H9 (cell line): ENCODE measurements at regions not wholly inside any gene's neighbourhood (a gene's known extent, or its start where the extent isn't known, plus 50 kb on each side); places are given as distances from the start of the nearest gene placed in this dataset.

Source experiments
- DNase-seq: peaks from one replicate; pipeline ENCODE4 v3.0.0-alpha.2; 2017
- H2AFZ ChIP-seq: one replicate; pipeline ENCODE4 v1.6.1; 2013; ENCODE audit warnings: mild to moderate bottlenecking, low read length, control low read depth, moderate library complexity
- H2AK5ac ChIP-seq: 2 replicates; pipeline ENCODE4 v1.6.1; 2013; ENCODE audit warnings: low read length, control low read depth, mixed read lengths; ENCODE audit not compliant: insufficient read length
- H2BK120ac ChIP-seq: one replicate; pipeline ENCODE4 v1.6.1; 2013; ENCODE audit warnings: low read depth, mild to moderate bottlenecking, low read length, control low read depth, inconsistent platforms; ENCODE audit not compliant: poor library complexity, severe bottlenecking
- H2BK12ac ChIP-seq: 2 replicates; pipeline ENCODE4 v1.6.1; 2013; ENCODE audit warnings: low read length, control low read depth, mixed read lengths, low read depth; ENCODE audit not compliant: insufficient read length
- H2BK15ac ChIP-seq: 2 replicates; pipeline ENCODE4 v1.6.1; 2013; ENCODE audit warnings: low read depth, low read length, control low read depth
- H2BK20ac ChIP-seq: one replicate; pipeline ENCODE4 v1.6.1; 2013; ENCODE audit warnings: low read depth, mild to moderate bottlenecking, low read length, control low read depth, inconsistent platforms; ENCODE audit not compliant: poor library complexity, severe bottlenecking
- H2BK5ac ChIP-seq: 2 replicates; pipeline ENCODE4 v1.6.1; 2013; ENCODE audit warnings: low read length, control low read depth, mixed read lengths; ENCODE audit not compliant: insufficient read length
- H3K14ac ChIP-seq: 2 replicates; pipeline ENCODE4 v1.6.1; 2013; ENCODE audit warnings: low read length, control low read depth; ENCODE audit not compliant: insufficient read depth
- H3K18ac ChIP-seq: 2 replicates; pipeline ENCODE4 v1.6.1; 2013; ENCODE audit warnings: low read depth, mild to moderate bottlenecking, mixed read lengths, low read length, control low read depth; ENCODE audit not compliant: insufficient read length
- H3K23ac ChIP-seq: 2 replicates; pipeline ENCODE4 v1.6.1; 2013; ENCODE audit warnings: low read length, control low read depth, mixed read lengths, low read depth; ENCODE audit not compliant: insufficient read length
- H3K23me2 ChIP-seq: 2 replicates; pipeline ENCODE4 v1.6.1; 2013; ENCODE audit warnings: low read depth, mild to moderate bottlenecking, mixed read lengths, low read length, control low read depth; ENCODE audit not compliant: insufficient read length, poor library complexity, severe bottlenecking
- H3K27ac ChIP-seq: 2 replicates; pipeline ENCODE4 v1.5.1; 2013; ENCODE audit warnings: low read length, control low read depth, mixed read lengths, low read depth; ENCODE audit not compliant: insufficient read length
- H3K27me3 ChIP-seq: 2 replicates; pipeline ENCODE4 v1.6.1; 2013; ENCODE audit warnings: low read length, control low read depth, inconsistent platforms; ENCODE audit not compliant: insufficient read depth
- H3K4ac ChIP-seq: 2 replicates; pipeline ENCODE4 v1.6.1; 2013; ENCODE audit warnings: low read depth, mild to moderate bottlenecking, control low read depth, inconsistent platforms, low read length, moderate library complexity
- H3K4me1 ChIP-seq: 2 replicates; pipeline ENCODE4 v1.6.1; 2013; ENCODE audit warnings: low read length, control low read depth, inconsistent platforms; ENCODE audit not compliant: insufficient read depth
- H3K4me2 ChIP-seq: 2 replicates; pipeline ENCODE4 v1.6.1; 2013; ENCODE audit warnings: low read length, control low read depth, mixed read lengths; ENCODE audit not compliant: insufficient read length, insufficient read depth
- H3K56ac ChIP-seq: 2 replicates; pipeline ENCODE4 v1.6.1; 2013; ENCODE audit warnings: low read depth, mild to moderate bottlenecking, mixed read lengths, low read length, control low read depth; ENCODE audit not compliant: insufficient read length
- H3K79me1 ChIP-seq: 2 replicates; pipeline ENCODE4 v1.6.1; 2013; ENCODE audit warnings: low read depth, mild to moderate bottlenecking, moderate library complexity, low read length, control low read depth, inconsistent platforms; ENCODE audit not compliant: insufficient read depth, poor library complexity, severe bottlenecking
- H3K79me2 ChIP-seq: 2 replicates; pipeline ENCODE4 v1.6.1; 2013; ENCODE audit warnings: low read length, control low read depth, inconsistent platforms; ENCODE audit not compliant: insufficient read depth
- H3K9ac ChIP-seq: 2 replicates; pipeline ENCODE4 v1.6.1; 2013; ENCODE audit warnings: low read length, control low read depth, mixed read lengths; ENCODE audit not compliant: insufficient read length; ENCODE audit errors: extremely low read depth
- H3K9me3 ChIP-seq: one replicate; pipeline ENCODE4 v1.6.1; 2013; ENCODE audit warnings: low read depth, low read length, inconsistent platforms; ENCODE audit not compliant: control insufficient read depth
- H3T11ph ChIP-seq: one replicate; pipeline ENCODE4 v1.6.1; 2013; ENCODE audit warnings: mild to moderate bottlenecking, low read length, control low read depth, inconsistent platforms
- H4K20me1 ChIP-seq: one replicate; pipeline ENCODE4 v1.6.1; 2013; ENCODE audit not compliant: control insufficient read depth, insufficient read length, insufficient read depth
- H4K5ac ChIP-seq: 2 replicates; pipeline ENCODE4 v1.6.1; 2013; ENCODE audit warnings: low read depth, mild to moderate bottlenecking, mixed read lengths, low read length, control low read depth; ENCODE audit not compliant: insufficient read length
- H4K8ac ChIP-seq: replicated peaks from 2 replicates; pipeline ENCODE4 v1.6.1; 2013; ENCODE audit warnings: low read length, control low read depth, mixed read lengths, low read depth; ENCODE audit not compliant: insufficient read length
- H4K91ac ChIP-seq: 2 replicates; pipeline ENCODE4 v1.6.1; 2013; ENCODE audit warnings: low read depth, mild to moderate bottlenecking, moderate library complexity, mixed read lengths, low read length, control low read depth; ENCODE audit not compliant: insufficient read length
- H3K27ac Mint-ChIP-seq, 3 experiments: 2 replicates in 2 of 3; 3 replicates in 1 of 3; pipeline ENCODE4 v1.8.0; 2020 to 2021; ENCODE audit warnings: mixed read lengths in 3 of 3, mild to moderate bottlenecking in 1 of 3, moderate library complexity in 1 of 3
- H3K27me3 Mint-ChIP-seq: 2 replicates; pipeline ENCODE4 v1.8.0; 2021; ENCODE audit warnings: low read depth, mild to moderate bottlenecking, moderate library complexity, mixed read lengths
- H3K36me3 Mint-ChIP-seq, 3 experiments: 2 replicates in 2 of 3; 3 replicates in 1 of 3; pipeline ENCODE4 v1.8.0; 2020 to 2021; ENCODE audit warnings: low read depth in 3 of 3, mixed read lengths in 3 of 3; ENCODE audit not compliant: insufficient read depth in 1 of 3
- H3K4me1 Mint-ChIP-seq, 2 experiments: 2 replicates each; pipeline ENCODE4 v1.8.0; 2020; ENCODE audit warnings: mixed read lengths in 2 of 2
- H3K4me3 Mint-ChIP-seq, 2 experiments: 2 replicates in 1 of 2; 3 replicates in 1 of 2; pipeline ENCODE4 v1.8.0; 2020 to 2021; ENCODE audit warnings: mild to moderate bottlenecking in 2 of 2, mixed read lengths in 2 of 2, moderate library complexity in 1 of 2
- H3K9me3 Mint-ChIP-seq, 2 experiments: 2 replicates in 1 of 2; 3 replicates in 1 of 2; pipeline ENCODE4 v1.8.0; 2020; ENCODE audit warnings: mild to moderate bottlenecking in 2 of 2, mixed read lengths in 2 of 2, moderate library complexity in 1 of 2
- WGBS: extraction: QIAGEN DNeasy Blood & Tissue Kit; methylation state at CpG from one replicate; pipeline ENCODE4 v1.1.7; 2013; ENCODE audit warnings: missing lambda C conversion rate, low lambda C conversion rate, mixed read lengths; ENCODE audit not compliant: insufficient read length; ENCODE audit errors: extremely low coverage; 5-methylcytosine and 5-hydroxymethylcytosine counted together
- TF ChIP-seq, protein P1 (sequence below): fragments of 200-600 bp; sonication (generic); conservative IDR thresholded peaks from 3 replicates; pipeline ENCODE4 v1.8.0; 2021; ENCODE audit warnings: antibody characterized with exemption, mild to moderate bottlenecking

DNA sequence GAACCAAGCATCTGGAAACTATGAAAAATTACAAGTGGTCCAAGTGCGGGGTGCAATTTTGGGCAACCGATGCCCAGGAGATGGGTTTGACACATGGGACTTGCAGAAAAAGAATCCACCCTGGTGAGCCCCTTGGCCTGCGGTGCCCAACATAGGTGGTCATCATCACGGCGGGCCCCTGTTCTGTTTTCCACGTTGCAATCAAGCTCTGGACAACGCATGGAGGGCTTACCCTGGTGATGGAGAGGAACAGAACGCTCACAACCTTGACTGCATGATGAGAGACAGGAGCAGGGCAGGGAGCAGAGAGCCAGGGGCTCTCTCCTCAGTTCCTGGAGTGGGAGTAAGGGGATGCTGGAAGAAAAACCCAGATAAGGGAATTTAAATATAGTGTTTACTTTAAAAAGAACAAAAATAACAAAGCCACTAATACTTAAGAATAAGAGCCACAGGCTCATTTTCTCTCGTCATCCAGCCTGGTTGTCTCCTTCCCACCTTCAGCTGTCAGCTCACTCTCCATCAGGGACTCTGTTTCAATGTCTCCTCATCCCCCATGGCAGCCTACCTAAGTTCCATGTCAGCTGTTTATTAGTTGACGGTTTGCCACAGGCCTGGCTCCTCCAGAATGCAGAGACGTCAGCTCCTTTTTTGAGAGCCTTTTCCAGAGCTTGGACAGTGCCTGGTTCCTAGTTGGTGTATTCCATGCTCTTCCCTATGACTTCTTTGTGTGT lies 172.1 kb downstream of the GADD45G start:
- Histone ChIP-seq H2BK15ac (no peak overlapping the region), H4K20me1 (no peaks in the 10 kb centered on the region), H2BK20ac (no peak overlapping the region), H3K79me1 (no peaks in the 10 kb centered on the region), H3K9me3 (no peaks in the 10 kb centered on the region), H4K5ac (no peak overlapping the region), H2BK5ac (no peak overlapping the region), H4K8ac (no peak overlapping the region), H3K4me1 (no peaks in the 10 kb centered on the region), H3K4ac (no peak overlapping the region), H3K23me2 (no peaks in the 10 kb centered on the region), H2AFZ (no peak overlapping the region), H4K91ac (no peak overlapping the region), H3T11ph (no peak overlapping the region), H3K27ac (no peak overlapping the region), H3K27me3 (no peaks in the 10 kb centered on the region), H2BK12ac (no peak overlapping the region), H3K14ac (no peak overlapping the region), H2AK5ac (no peak overlapping the region), H3K23ac (no peak overlapping the region), H3K4me2 (no peak overlapping the region), H3K79me2 (no peaks in the 10 kb centered on the region), H3K56ac (no peak overlapping the region), H2BK120ac (no peak overlapping the region), H3K18ac (no peak overlapping the region), H3K9ac (no peak overlapping the region)
- Mint-ChIP-seq H3K27ac (no peak overlapping the region), H3K36me3 (no peaks in the 10 kb centered on the region), H3K27me3 (peaks cover 11% of the 10 kb centered on the region), H3K4me1 (peaks cover 0 to 11% of the 10 kb centered on the region in 2 experiments; a peak in 1 of 4 replicates), H3K9me3 (no peaks in the 10 kb centered on the region), H3K4me3 (no peak overlapping the region)
- TF ChIP-seq, protein P1, sequence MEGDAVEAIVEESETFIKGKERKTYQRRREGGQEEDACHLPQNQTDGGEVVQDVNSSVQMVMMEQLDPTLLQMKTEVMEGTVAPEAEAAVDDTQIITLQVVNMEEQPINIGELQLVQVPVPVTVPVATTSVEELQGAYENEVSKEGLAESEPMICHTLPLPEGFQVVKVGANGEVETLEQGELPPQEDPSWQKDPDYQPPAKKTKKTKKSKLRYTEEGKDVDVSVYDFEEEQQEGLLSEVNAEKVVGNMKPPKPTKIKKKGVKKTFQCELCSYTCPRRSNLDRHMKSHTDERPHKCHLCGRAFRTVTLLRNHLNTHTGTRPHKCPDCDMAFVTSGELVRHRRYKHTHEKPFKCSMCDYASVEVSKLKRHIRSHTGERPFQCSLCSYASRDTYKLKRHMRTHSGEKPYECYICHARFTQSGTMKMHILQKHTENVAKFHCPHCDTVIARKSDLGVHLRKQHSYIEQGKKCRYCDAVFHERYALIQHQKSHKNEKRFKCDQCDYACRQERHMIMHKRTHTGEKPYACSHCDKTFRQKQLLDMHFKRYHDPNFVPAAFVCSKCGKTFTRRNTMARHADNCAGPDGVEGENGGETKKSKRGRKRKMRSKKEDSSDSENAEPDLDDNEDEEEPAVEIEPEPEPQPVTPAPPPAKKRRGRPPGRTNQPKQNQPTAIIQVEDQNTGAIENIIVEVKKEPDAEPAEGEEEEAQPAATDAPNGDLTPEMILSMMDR, result no peak
- no peak for DNase-seq
- WGBS, result no CpG with 5 or more reads among the region's 11 CpGs
